ENCODE measurements at regions not wholly inside any gene's neighbourhood (a gene's known extent, or its start where the extent isn't known, plus 50 kb on each side); places are given as distances from the start of the nearest gene placed in this dataset.
A peak's percentile ranks its signal among the peaks of the same experiment; 100 is the strongest.
"Not testable (repeated sequence)": the region's sequence is repeated elsewhere in the genome, so short reads cannot be mapped to it uniquely, and the experiment has no call there.

- Mint-ChIP-seq H3K27me3 (no peaks in the 10 kb centered on the region), H3K4me1 (peaks cover 10 to 17% (median 14%) of the 10 kb centered on the region in 4 donors), H3K36me3 (no peaks in the 10 kb centered on the region), H3K9me3 (no peaks in the 10 kb centered on the region), H3K4me3 (no peak overlapping the region), H3K27ac (no peak overlapping the region)
- no peak for DNase-seq
- POLR2A ChIA-PET, result no interaction called here
- no peak for ATAC-seq
Measured at GRCh38 chr13:23963947-23964346, 66.6 kb upstream of the C1QTNF9B start.

- Mint-ChIP-seq H3K4me3 (no peak overlapping the region), H3K9me3 (no peaks in the 10 kb centered on the region), H3K36me3 (no peaks in the 10 kb centered on the region), H3K27me3 (no peaks in the 10 kb centered on the region), H3K4me1 (peaks cover 10 to 17% (median 14%) of the 10 kb centered on the region in 4 donors), H3K27ac (peak overlapping the region in 3 of 10 donors; percentile 33 to 95 (median 35))
- POLR2A ChIA-PET, result no interaction called here
- DNase-seq (no peak), ATAC-seq (no peak)
Measured at GRCh38 chr13:23965346-23965745, 68.0 kb upstream of the C1QTNF9B start.

- DNase-seq (no peak), ATAC-seq (no peak)
- Mint-ChIP-seq H3K36me3 (no peaks in the 10 kb centered on the region), H3K27me3 (no peaks in the 10 kb centered on the region), H3K9me3 (no peaks in the 10 kb centered on the region), H3K4me3 (peak overlapping the region; percentile 80 to 87 (median 84)), H3K4me1 (peaks cover 10 to 17% (median 14%) of the 10 kb centered on the region in 4 donors), H3K27ac (peak overlapping the region; percentile 70 to 95 (median 90))
- POLR2A ChIA-PET, result no interaction called here
Measured at GRCh38 chr13:23966221-23966690, 69.0 kb upstream of the C1QTNF9B start.

GRCh38 chr13:23966691-23967615 lies 69.7 kb upstream of the C1QTNF9B start:
- Mint-ChIP-seq H3K4me3 (peak overlapping the region; percentile 80 to 87 (median 84)), H3K9me3 (no peaks in the 10 kb centered on the region), H3K27ac (peak overlapping the region; percentile 70 to 95 (median 90)), H3K36me3 (no peaks in the 10 kb centered on the region), H3K4me1 (peaks cover 10 to 17% (median 14%) of the 10 kb centered on the region in 4 donors), H3K27me3 (no peaks in the 10 kb centered on the region)
- ATAC-seq (peak; percentile 83 to 86), DNase-seq (peak in 4 of 10 donors; percentile 4 to 58 (median 51))
- POLR2A ChIA-PET, result no interaction called here

GRCh38 chr13:23967792-23968191 lies 70.5 kb upstream of the C1QTNF9B start:
- DNase-seq, POLR2A ChIA-PET, H3K36me3 Mint-ChIP-seq, H3K9me3 Mint-ChIP-seq, H3K27me3 Mint-ChIP-seq, ATAC-seq: not testable (repeated sequence)
- H3K4me1 Mint-ChIP-seq, result peaks cover 10 to 17% (median 14%) of the 10 kb centered on the region in 4 donors
- H3K27ac Mint-ChIP-seq, result peak overlapping the region in 6 of 10 donors; percentile 31 to 90 (median 60)
- peak overlapping the region in 6 of 10 donors; percentile 26 to 70 (median 54) for H3K4me3 Mint-ChIP-seq

- ATAC-seq, result no peak
- Mint-ChIP-seq H3K36me3 (no peaks in the 10 kb centered on the region), H3K9me3 (no peaks in the 10 kb centered on the region), H3K4me3 (no peak overlapping the region), H3K27me3 (no peaks in the 10 kb centered on the region), H3K4me1 (peaks cover 10 to 17% (median 14%) of the 10 kb centered on the region in 4 donors), H3K27ac (no peak overlapping the region)
- DNase-seq, result no peak
- POLR2A ChIA-PET, result no interaction called here
Measured at GRCh38 chr13:23969647-23970046, 72.3 kb upstream of the C1QTNF9B start.

GRCh38 chr13:23979361-23980159 lies 82.3 kb upstream of the C1QTNF9B start:
- peak; percentile 25 to 52 for ATAC-seq
- peak in 9 of 10 donors; percentile 2 to 31 (median 20) for DNase-seq
- no peaks in the 10 kb centered on the region for H3K36me3 Mint-ChIP-seq
- peaks cover 7 to 17% (median 15%) of the 10 kb centered on the region in 5 donors for H3K27me3 Mint-ChIP-seq
- peaks cover 7 to 17% (median 12%) of the 10 kb centered on the region in 4 donors for H3K4me1 Mint-ChIP-seq
- peaks cover 0 to 2% (median 0%) of the 10 kb centered on the region in 9 donors for H3K9me3 Mint-ChIP-seq
- H3K4me3 Mint-ChIP-seq, result peak overlapping the region; percentile 81 to 95 (median 90)
- H3K27ac Mint-ChIP-seq, result peak overlapping the region; percentile 7 to 98 (median 90)
- POLR2A ChIA-PET, result no interaction called here

- H3K27ac Mint-ChIP-seq, result peak overlapping the region; percentile 7 to 98 (median 90)
- ATAC-seq, result peak; percentile 87 to 94
Measured at GRCh38 chr13:23980160-23980551, 82.9 kb upstream of the C1QTNF9B start.

GRCh38 chr13:23983671-23984070 lies 86.4 kb upstream of the C1QTNF9B start:
- H3K27ac Mint-ChIP-seq, result peak overlapping the region in 1 of 10 donors; percentile 41
- DNase-seq (no peak), ATAC-seq (no peak)
- POLR2A ChIA-PET, result no interaction called here
- peaks cover 0 to 2% (median 0%) of the 10 kb centered on the region in 9 donors for H3K9me3 Mint-ChIP-seq
- no peak overlapping the region for H3K4me3 Mint-ChIP-seq
- peaks cover 9 to 18% (median 13%) of the 10 kb centered on the region in 5 donors for H3K27me3 Mint-ChIP-seq
- H3K36me3 Mint-ChIP-seq, result no peaks in the 10 kb centered on the region
- peaks cover 7 to 17% (median 12%) of the 10 kb centered on the region in 4 donors for H3K4me1 Mint-ChIP-seq

More at GRCh38 chr13:23980160-23980551, 82.9 kb upstream of the C1QTNF9B start:
- H3K9me3 Mint-ChIP-seq, result peaks cover 0 to 2% (median 0%) of the 10 kb centered on the region in 9 donors
- peak overlapping the region; percentile 81 to 95 (median 90) for H3K4me3 Mint-ChIP-seq
- POLR2A ChIA-PET, result no interaction called here
- H3K36me3 Mint-ChIP-seq, result no peaks in the 10 kb centered on the region
- DNase-seq, result peak; percentile 79 to 96 (median 90)
- H3K27me3 Mint-ChIP-seq, result peaks cover 8 to 17% (median 15%) of the 10 kb centered on the region in 5 donors
- peaks cover 7 to 17% (median 12%) of the 10 kb centered on the region in 4 donors for H3K4me1 Mint-ChIP-seq

GRCh38 chr13:23984546-23984945 lies 87.2 kb upstream of the C1QTNF9B start:
- no peak for ATAC-seq
- Mint-ChIP-seq H3K27ac (peak overlapping the region in 1 of 10 donors; percentile 9), H3K9me3 (peaks cover 0 to 2% (median 0%) of the 10 kb centered on the region in 9 donors), H3K4me3 (no peak overlapping the region), H3K4me1 (peaks cover 5 to 10% (median 8%) of the 10 kb centered on the region in 4 donors), H3K27me3 (peaks cover under 1 to 16% (median 9%) of the 10 kb centered on the region in 5 donors), H3K36me3 (no peaks in the 10 kb centered on the region)
- no peak for DNase-seq
- POLR2A ChIA-PET, result no interaction called here

- peaks cover under 1 to 4% (median 4%) of the 10 kb centered on the region in 4 donors for H3K4me1 Mint-ChIP-seq
- ATAC-seq, result no peak
- no peaks in the 10 kb centered on the region for H3K36me3 Mint-ChIP-seq
- H3K9me3 Mint-ChIP-seq, result peaks cover 0 to 2% (median 0%) of the 10 kb centered on the region in 9 donors
- no peak overlapping the region for H3K27ac Mint-ChIP-seq
- DNase-seq, result no peak
- no peak overlapping the region for H3K4me3 Mint-ChIP-seq
- H3K27me3 Mint-ChIP-seq, result peaks cover 6 to 14% (median 8%) of the 10 kb centered on the region in 5 donors
- POLR2A ChIA-PET, result no interaction called here
Measured at GRCh38 chr13:23985060-23985459, 87.8 kb upstream of the C1QTNF9B start.

GRCh38 chr13:23985839-23986238 lies 88.5 kb upstream of the C1QTNF9B start:
- ATAC-seq (no peak), DNase-seq (no peak)
- H3K4me1 Mint-ChIP-seq, result peaks cover 0 to 2% (median 0%) of the 10 kb centered on the region in 4 donors
- no peak overlapping the region for H3K27ac Mint-ChIP-seq
- H3K9me3 Mint-ChIP-seq, result no peaks in the 10 kb centered on the region
- peaks cover 10 to 20% (median 14%) of the 10 kb centered on the region in 5 donors for H3K27me3 Mint-ChIP-seq
- no peak overlapping the region for H3K4me3 Mint-ChIP-seq
- POLR2A ChIA-PET, result no interaction called here
- H3K36me3 Mint-ChIP-seq, result no peaks in the 10 kb centered on the region
